Astrocyte of the spinal cord (primary cell): ENCODE measurements at regions not wholly inside any gene's neighbourhood (a gene's known extent, or its start where the extent isn't known, plus 50 kb on each side); places are given as distances from the start of the nearest gene placed in this dataset.

Source experiments
- DNase-seq: peaks from one replicate; pipeline ENCODE4 v3.0.0; 2011; ENCODE audit warnings: low read depth, low spot score
- H3K4me3 ChIP-seq: 2 replicates; pipeline ENCODE4 v1.5.1; 2011; ENCODE audit warnings: low read depth, mild to moderate bottlenecking, low read length, moderate library complexity
- CTCF ChIP-seq: IDR thresholded peaks from 2 replicates; pipeline ENCODE4 v1.5.1; 2012; ENCODE audit warnings: low read depth, mild to moderate bottlenecking, low read length, inconsistent platforms
- in situ Hi-C: cut with HindIII; loops from 2 replicates; pipeline ENCODE4 v1.10.0; 2017; ENCODE audit warnings: low sequenced_read_pairs

GRCh38 chr5:158487664-158488063, 612.1 kb downstream of the EBF1 start:
- DNase-seq = no peak
- no peak for TF ChIP-seq CTCF
- in situ Hi-C loops = no loop called here
- H3K4me3 ChIP-seq = no peak overlapping the region

- no peak overlapping the region for H3K4me3 ChIP-seq
- DNase-seq = no peak
- no peak for TF ChIP-seq CTCF
- in situ Hi-C loops = no loop called here
These were observed 612.6 kb downstream of the EBF1 start for GRCh38 chr5:158487156-158487555.

DNA sequence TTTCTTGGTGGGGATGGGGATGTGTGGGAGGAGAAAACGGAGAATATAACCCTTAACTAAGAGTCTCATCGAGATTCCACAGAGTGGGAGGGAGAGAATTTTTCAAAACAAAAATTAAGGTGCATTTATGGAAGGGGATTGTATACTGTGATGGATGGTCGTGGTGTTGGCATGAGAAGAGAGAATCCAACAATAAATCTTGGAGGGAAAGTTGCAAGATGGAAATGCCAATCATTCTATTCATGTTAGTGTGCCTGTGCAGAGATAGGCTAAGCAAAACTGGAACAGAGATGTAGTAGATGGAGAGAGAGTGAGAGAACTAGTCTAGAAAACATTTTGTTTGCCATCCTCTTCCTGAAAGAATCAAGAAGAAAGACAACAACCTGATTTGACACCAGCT, 613.1 kb downstream of the EBF1 start:
- no peak overlapping the region for H3K4me3 ChIP-seq
- in situ Hi-C loops = no loop called here
- no peak for TF ChIP-seq CTCF
- no peak for DNase-seq

DNA sequence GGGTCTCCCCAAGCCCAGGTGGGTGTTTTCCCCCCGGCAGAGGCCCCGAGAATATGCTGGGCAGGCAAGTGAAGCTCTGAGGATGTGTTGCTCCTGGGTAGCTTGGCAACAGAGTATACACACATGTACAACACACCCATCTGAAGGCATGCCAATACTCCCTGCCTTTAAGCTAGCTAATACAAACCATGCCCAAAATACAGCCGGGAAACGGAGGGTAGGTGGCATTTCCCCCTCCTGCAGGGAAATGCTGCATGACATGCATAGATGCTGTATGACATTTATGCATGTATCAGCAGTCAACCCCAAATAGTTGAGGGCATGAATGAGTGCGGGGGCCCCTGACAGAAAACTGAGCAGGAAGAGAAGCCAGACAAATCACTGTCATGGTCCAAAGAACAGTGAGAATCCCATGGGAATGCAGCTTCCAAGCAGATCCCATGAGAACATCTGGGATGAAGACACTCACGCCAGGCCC, 614.1 kb downstream of the EBF1 start:
- no peak for TF ChIP-seq CTCF
- H3K4me3 ChIP-seq = no peak overlapping the region
- in situ Hi-C loops = no loop called here
- no peak for DNase-seq

DNA sequence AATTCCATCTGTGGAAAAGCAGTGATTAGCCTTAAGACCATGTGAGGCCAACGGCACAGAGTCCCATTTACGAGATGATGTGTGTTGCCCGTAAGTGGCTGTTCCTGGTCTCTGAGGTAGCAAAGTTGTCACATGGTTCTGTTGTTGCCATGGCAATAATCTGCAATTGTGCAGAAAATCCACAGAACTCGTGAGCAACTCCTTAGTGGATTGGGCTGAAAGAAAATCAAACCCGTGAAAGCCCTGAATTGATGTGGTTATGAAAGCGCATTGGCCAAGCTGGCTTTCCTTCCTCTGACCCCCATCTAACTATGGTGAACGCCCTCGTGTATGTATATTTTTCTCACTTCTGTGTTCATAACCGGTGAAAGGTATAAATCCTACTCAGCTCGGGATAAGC, 614.7 kb downstream of the EBF1 start:
- in situ Hi-C loops = no loop called here
- H3K4me3 ChIP-seq = no peak overlapping the region
- no peak for TF ChIP-seq CTCF
- no peak for DNase-seq

GRCh38 chr5:158484150-158484549, 615.6 kb downstream of the EBF1 start:
- in situ Hi-C loops = no loop called here
- no peak overlapping the region for H3K4me3 ChIP-seq
- DNase-seq = no peak
- TF ChIP-seq CTCF = no peak
